Right atrium auricular region (tissue), 2 donors: ENCODE measurements at regions not wholly inside any gene's neighbourhood (a gene's known extent, or its start where the extent isn't known, plus 50 kb on each side); places are given as distances from the start of the nearest gene placed in this dataset.

Source experiments
- DNase-seq: peaks from one replicate; pipeline ENCODE4 v3.0.0-alpha.2; 2019; ENCODE audit warnings: low spot score
- H3K27ac ChIP-seq, 2 donors: fragments of 200-600 bp; sonication (generic); 1 replicate in 1 of 2; 2 replicates in 1 of 2; pipeline ENCODE4 v1.5.1; 2016 to 2019
- H3K27me3 ChIP-seq, 2 donors: fragments of 200-600 bp; sonication (generic); one replicate each; pipeline versions ENCODE4 v1.5.1 to v1.6.0; 2017 to 2019
- H3K36me3 ChIP-seq: fragments of 200-600 bp; sonication (generic); one replicate; pipeline ENCODE4 v1.5.1; 2016
- H3K4me1 ChIP-seq, 2 donors: fragments of 200-600 bp; sonication (generic); one replicate each; pipeline versions ENCODE4 v1.5.1 to v1.6.0; 2017 to 2019
- H3K4me3 ChIP-seq, 2 donors: fragments of 200-600 bp; sonication (generic); 1 replicate in 1 of 2; 2 replicates in 1 of 2; pipeline ENCODE4 v1.5.1; 2017 to 2019; ENCODE audit warnings: mild to moderate bottlenecking in 1 of 2, moderate library complexity in 1 of 2
- H3K9me3 ChIP-seq, 2 donors: fragments of 200-600 bp; sonication (generic); one replicate each; pipeline ENCODE4 v1.5.1; 2019
- CTCF ChIP-seq, 2 donors: fragments of 200-600 bp; sonication (generic); IDR thresholded peaks; one replicate each; pipeline ENCODE4 v1.5.1; 2019; ENCODE audit warnings: antibody characterized with exemption in 2 of 2

- Histone ChIP-seq H3K4me3 (no peak overlapping the region), H3K9me3 (no peaks in the 10 kb centered on the region), H3K36me3 (no peaks in the 10 kb centered on the region), H3K27me3 (no peaks in the 10 kb centered on the region), H3K27ac (no peak overlapping the region), H3K4me1 (no peaks in the 10 kb centered on the region)
- TF ChIP-seq CTCF (IDR thresholded peaks at IDR 0.05) = no peak
- no peak for DNase-seq
These were observed 411.1 kb downstream of the SETD4 start for GRCh38 chr21:35649186-35649585.

- Histone ChIP-seq H3K4me1 (no peaks in the 10 kb centered on the region), H3K9me3 (no peaks in the 10 kb centered on the region), H3K27me3 (no peaks in the 10 kb centered on the region), H3K36me3 (no peaks in the 10 kb centered on the region), H3K4me3 (no peak overlapping the region), H3K27ac (no peak overlapping the region)
- TF ChIP-seq CTCF (IDR thresholded peaks at IDR 0.05) = no peak
- DNase-seq = no peak
These were observed 411.8 kb downstream of the SETD4 start for GRCh38 chr21:35648512-35648911.

- Histone ChIP-seq H3K4me3 (no peak overlapping the region), H3K27ac (no peak overlapping the region), H3K4me1 (no peaks in the 10 kb centered on the region), H3K9me3 (no peaks in the 10 kb centered on the region), H3K36me3 (no peaks in the 10 kb centered on the region), H3K27me3 (no peaks in the 10 kb centered on the region)
- TF ChIP-seq CTCF (IDR thresholded peaks at IDR 0.05) = no peak
- no peak for DNase-seq
These were observed 413.7 kb downstream of the SETD4 start for GRCh38 chr21:35646606-35647005.

GRCh38 chr21:35645991-35646390, 414.3 kb downstream of the SETD4 start:
- H3K27ac ChIP-seq = no peak overlapping the region
- no peaks in the 10 kb centered on the region for H3K36me3 ChIP-seq
- no peaks in the 10 kb centered on the region for H3K4me1 ChIP-seq
- DNase-seq = no peak
- H3K9me3 ChIP-seq = no peaks in the 10 kb centered on the region
- no peak for TF ChIP-seq CTCF (IDR thresholded peaks at IDR 0.05)
- no peak overlapping the region for H3K4me3 ChIP-seq
- no peaks in the 10 kb centered on the region for H3K27me3 ChIP-seq

GRCh38 chr21:35644523-35644922, 415.8 kb downstream of the SETD4 start:
- H3K9me3 ChIP-seq = no peaks in the 10 kb centered on the region
- H3K36me3 ChIP-seq = no peaks in the 10 kb centered on the region
- H3K27me3 ChIP-seq = no peaks in the 10 kb centered on the region
- DNase-seq = no peak
- TF ChIP-seq CTCF (IDR thresholded peaks at IDR 0.05) = no peak
- no peaks in the 10 kb centered on the region for H3K4me1 ChIP-seq
- H3K4me3 ChIP-seq = no peak overlapping the region
- no peak overlapping the region for H3K27ac ChIP-seq

GRCh38 chr21:35643176-35643575, 417.1 kb downstream of the SETD4 start:
- Histone ChIP-seq H3K27me3 (no peaks in the 10 kb centered on the region), H3K36me3 (no peaks in the 10 kb centered on the region), H3K4me1 (no peaks in the 10 kb centered on the region), H3K9me3 (no peaks in the 10 kb centered on the region), H3K4me3 (no peak overlapping the region), H3K27ac (no peak overlapping the region)
- no peak for DNase-seq
- TF ChIP-seq CTCF (IDR thresholded peaks at IDR 0.05) = no peak
